OCI-LY3 (cell line): ENCODE measurements at regions not wholly inside any gene's neighbourhood (a gene's known extent, or its start where the extent isn't known, plus 50 kb on each side); places are given as distances from the start of the nearest gene placed in this dataset.

ENCODE experiments used
- CTCF ChIP-seq: fragments of 200-600, 300-600 bp; sonication (generic); IDR thresholded peaks from 2 replicates; pipeline ENCODE4 v1.5.1; 2014; ENCODE audit warnings: antibody characterized with exemption, low read length, low read depth
- EZH2phosphoT487 ChIP-seq: fragments of 200-600 bp; shearing (Covaris generic); IDR thresholded peaks from 2 replicates; pipeline ENCODE4 v1.6.1; 2018; ENCODE audit warnings: antibody characterized with exemption, mixed run types, low read depth

- TF ChIP-seq CTCF (no peak), EZH2phosphoT487 (no peak)
Observed at GRCh38 chr22:34738661-34739400, 327.1 kb upstream of the ISX start.
